NT2/D1 (cell line): ENCODE measurements at regions not wholly inside any gene's neighbourhood (a gene's known extent, or its start where the extent isn't known, plus 50 kb on each side); places are given as distances from the start of the nearest gene placed in this dataset.

Experiments used
- DNase-seq: peaks from one replicate; pipeline ENCODE4 v3.0.0-alpha.2; 2011; ENCODE audit warnings: low read depth, low spot score
- H3K27me3 ChIP-seq: 2 replicates; pipeline ENCODE4 v1.6.0; 2011; ENCODE audit warnings: mild to moderate bottlenecking; ENCODE audit not compliant: insufficient read length, insufficient read depth
- H3K36me3 ChIP-seq: 2 replicates; pipeline ENCODE4 v1.6.1; 2011; ENCODE audit warnings: mild to moderate bottlenecking, low read length, mixed read lengths; ENCODE audit not compliant: insufficient read depth, insufficient read length
- H3K4me1 ChIP-seq: 2 replicates; pipeline ENCODE4 v1.5.1; 2011; ENCODE audit not compliant: insufficient read depth, insufficient read length
- H3K4me3 ChIP-seq: 2 replicates; pipeline ENCODE4 v1.5.1; 2011; ENCODE audit warnings: low read depth; ENCODE audit not compliant: insufficient read length
- H3K9ac ChIP-seq: 2 replicates; pipeline ENCODE4 v1.6.0; 2011; ENCODE audit warnings: low read depth; ENCODE audit not compliant: insufficient read length
- H3K9me3 ChIP-seq: 2 replicates; pipeline ENCODE4 v1.5.1; 2011; ENCODE audit warnings: mild to moderate bottlenecking, low read length; ENCODE audit not compliant: insufficient read depth
- SUZ12 ChIP-seq: IDR thresholded peaks from 2 replicates; pipeline ENCODE4 v1.6.1; 2011; ENCODE audit not compliant: insufficient read length, insufficient read depth; ENCODE audit errors: extremely low read depth
- YY1 ChIP-seq: IDR thresholded peaks from 2 replicates; pipeline ENCODE4 v1.6.1; 2011; ENCODE audit not compliant: insufficient read length, insufficient read depth
- ZNF274 ChIP-seq: IDR thresholded peaks from 2 replicates; pipeline ENCODE4 v1.6.1; 2011; ENCODE audit warnings: mild to moderate bottlenecking, low read depth, low read length

- H3K9ac ChIP-seq = no peak overlapping the region
Measured at GRCh38 chr6:12654107-12654506, 62.5 kb upstream of the PHACTR1 start.

GRCh38 chr6:12654514-12654913, 62.1 kb upstream of the PHACTR1 start:
- Histone ChIP-seq H3K9me3 (no peaks in the 10 kb centered on the region), H3K4me3 (no peak overlapping the region), H3K9ac (no peak overlapping the region), H3K36me3 (no peaks in the 10 kb centered on the region), H3K4me1 (no peaks in the 10 kb centered on the region), H3K27me3 (no peaks in the 10 kb centered on the region)
- TF ChIP-seq YY1 (no peak), SUZ12 (no peak), ZNF274 (no peak)
- no peak for DNase-seq

More at GRCh38 chr6:12654107-12654506, 62.5 kb upstream of the PHACTR1 start:
- H3K36me3 ChIP-seq = no peaks in the 10 kb centered on the region
- TF ChIP-seq ZNF274 (no peak), YY1 (no peak), SUZ12 (no peak)
- no peak for DNase-seq
- no peaks in the 10 kb centered on the region for H3K9me3 ChIP-seq
- H3K4me3 ChIP-seq = no peak overlapping the region
- H3K27me3 ChIP-seq = no peaks in the 10 kb centered on the region
- no peaks in the 10 kb centered on the region for H3K4me1 ChIP-seq

GRCh38 chr6:12656906-12657305, 59.7 kb upstream of the PHACTR1 start:
- no peaks in the 10 kb centered on the region for H3K27me3 ChIP-seq
- H3K4me3 ChIP-seq = no peak overlapping the region
- DNase-seq = no peak

DNA sequence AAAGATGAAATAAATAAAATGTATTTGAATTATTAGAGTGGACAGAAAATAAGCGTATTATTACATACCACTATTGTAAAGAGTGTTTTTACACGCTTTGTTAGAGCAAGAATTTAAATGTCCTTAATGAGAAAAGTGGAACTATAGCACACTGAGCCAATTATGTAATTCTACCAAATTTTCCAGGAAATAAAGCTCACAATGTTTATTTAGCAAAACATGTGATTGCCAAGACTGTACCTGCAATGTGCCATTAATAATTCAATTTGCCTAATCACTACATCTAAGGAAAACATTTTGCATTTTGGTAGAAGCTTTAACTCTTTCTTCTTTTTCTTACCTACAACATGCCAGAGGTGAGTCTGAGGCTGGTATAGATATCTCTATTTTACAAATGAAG, 58.7 kb upstream of the PHACTR1 start:
- no peak for TF ChIP-seq SUZ12
- TF ChIP-seq YY1 = no peak
- TF ChIP-seq ZNF274 = no peak
- Histone ChIP-seq H3K9ac (no peak overlapping the region), H3K27me3 (no peaks in the 10 kb centered on the region), H3K36me3 (no peaks in the 10 kb centered on the region), H3K4me1 (no peaks in the 10 kb centered on the region), H3K4me3 (no peak overlapping the region), H3K9me3 (no peaks in the 10 kb centered on the region)
- DNase-seq = no peak

More at GRCh38 chr6:12656906-12657305, 59.7 kb upstream of the PHACTR1 start:
- H3K4me1 ChIP-seq = no peaks in the 10 kb centered on the region
- H3K9me3 ChIP-seq = no peaks in the 10 kb centered on the region
- H3K36me3 ChIP-seq = no peaks in the 10 kb centered on the region
- TF ChIP-seq YY1 = no peak
- TF ChIP-seq SUZ12 = no peak
- no peak for TF ChIP-seq ZNF274
- no peak overlapping the region for H3K9ac ChIP-seq

DNA sequence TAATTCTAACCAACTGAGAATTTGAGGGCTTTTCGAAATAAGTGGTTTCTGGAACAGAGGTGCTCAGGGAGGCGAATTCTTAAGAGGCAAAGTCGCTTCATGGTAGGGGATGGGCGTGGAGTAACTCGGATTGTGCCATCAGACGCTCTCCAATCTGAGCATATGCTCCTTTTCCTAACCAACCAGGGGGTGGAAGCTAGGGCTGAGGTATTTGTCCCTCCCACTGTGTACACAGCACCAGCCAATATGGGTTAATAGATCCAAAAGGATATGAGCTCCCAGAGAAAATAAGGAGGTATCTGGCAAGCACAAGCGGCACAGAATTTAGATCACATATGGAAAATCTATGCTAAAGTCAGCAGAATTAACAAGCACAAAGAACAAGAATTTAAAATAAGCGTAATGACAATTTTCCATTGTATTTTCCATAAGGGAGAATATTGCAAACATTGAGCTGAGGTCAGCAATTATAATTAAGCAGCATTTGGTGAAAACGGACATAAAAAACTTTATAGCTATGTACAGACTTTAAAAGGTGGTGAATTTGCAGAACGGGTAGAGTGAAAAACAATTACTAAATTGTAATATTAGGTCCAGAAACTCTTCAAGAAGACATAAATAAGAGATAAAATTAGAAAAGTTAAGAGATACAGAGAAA, 55.0 kb upstream of the PHACTR1 start:
- H3K4me3 ChIP-seq = no peak overlapping the region
- no peaks in the 10 kb centered on the region for H3K9me3 ChIP-seq
- H3K9ac ChIP-seq = no peak overlapping the region
- DNase-seq = no peak
- H3K4me1 ChIP-seq = no peaks in the 10 kb centered on the region
- no peaks in the 10 kb centered on the region for H3K36me3 ChIP-seq
- H3K27me3 ChIP-seq = no peaks in the 10 kb centered on the region
- TF ChIP-seq YY1 (no peak), ZNF274 (no peak), SUZ12 (no peak)
